PC-3 (cell line): ENCODE measurements at regions not wholly inside any gene's neighbourhood (a gene's known extent, or its start where the extent isn't known, plus 50 kb on each side); places are given as distances from the start of the nearest gene placed in this dataset.

Experiments
- ATAC-seq: fragments of 200-7000 bp; cut with Tn5 transposase; 2 replicates; pipeline ENCODE4 v1.9.1; 2020; ENCODE audit warnings: mild to moderate bottlenecking, moderate library complexity
- BruUV-seq: library from RNA; stranded (reverse); fragments of 400-500 nt; replicated peaks from 2 replicates; lab custom pipeline; 2021; lab: Mats Ljungman, UMichigan
- CTCF ChIA-PET: fragments of 300-600 bp; sonication (Branson Sonifier 250); formaldehyde crosslinking; loops from one replicate; lab custom pipeline; 2022; ENCODE audit warnings: antibody characterized with exemption; lab: Charles Lee
- POLR2A ChIA-PET: fragments of 300-600 bp; sonication (Branson Sonifier 250); formaldehyde crosslinking; loops from one replicate; lab custom pipeline; 2022; ENCODE audit warnings: antibody characterized with exemption; ENCODE audit not compliant: unreplicated experiment; lab: Charles Lee
- DNase-seq: peaks from one replicate; pipeline ENCODE4 v3.0.0-alpha.2; 2015
- H2AFZ ChIP-seq: fragments of 300-600 bp; sonication (generic); 2 replicates; pipeline ENCODE4 v1.6.0; 2016; ENCODE audit warnings: antibody characterized with exemption, low read length
- H3F3A ChIP-seq: fragments of 300-600 bp; sonication (generic); one replicate; pipeline ENCODE4 v1.6.0; 2017; ENCODE audit warnings: antibody characterized with exemption, low read length, control low read depth, mild to moderate bottlenecking; ENCODE audit not compliant: unreplicated experiment
- H3K27ac ChIP-seq: fragments of 300-600 bp; sonication (generic); 2 replicates; pipeline ENCODE4 v1.5.1; 2016; ENCODE audit warnings: mild to moderate bottlenecking, low read length
- H3K27me3 ChIP-seq: fragments of 300-600 bp; sonication (generic); 2 replicates; pipeline ENCODE4 v1.6.1; 2016; ENCODE audit warnings: low read length, mixed read lengths
- H3K36me3 ChIP-seq: fragments of 300-600 bp; sonication (generic); 2 replicates; pipeline ENCODE4 v1.6.1; 2016; ENCODE audit warnings: low read depth, mixed run types, low read length, mixed read lengths
- H3K4me1 ChIP-seq: fragments of 300-600 bp; sonication (generic); 2 replicates; pipeline ENCODE4 v1.5.1; 2016; ENCODE audit warnings: low read length; ENCODE audit not compliant: insufficient read depth
- H3K4me2 ChIP-seq: fragments of 300-600 bp; sonication (generic); 2 replicates; pipeline ENCODE4 v1.6.0; 2016; ENCODE audit warnings: low read length
- H3K4me3 ChIP-seq: fragments of 300-600 bp; sonication (generic); 2 replicates; pipeline ENCODE4 v1.5.1; 2016; ENCODE audit warnings: mild to moderate bottlenecking, low read length, mixed read lengths
- H3K79me2 ChIP-seq: fragments of 300-600 bp; sonication (generic); 2 replicates; pipeline ENCODE4 v1.6.1; 2017; ENCODE audit warnings: low read length, mixed read lengths
- H3K9ac ChIP-seq: fragments of 300-600 bp; sonication (generic); 2 replicates; pipeline ENCODE4 v1.6.0; 2016; ENCODE audit warnings: mild to moderate bottlenecking, low read length
- H3K9me2 ChIP-seq: fragments of 300-600 bp; sonication (generic); replicated peaks from 2 replicates; pipeline ENCODE4 v1.6.1; 2016; ENCODE audit warnings: mixed run types, low read length, mixed read lengths
- H3K9me3 ChIP-seq: fragments of 300-600 bp; sonication (generic); 2 replicates; pipeline ENCODE4 v1.6.1; 2016; ENCODE audit warnings: low read length, mixed read lengths
- H4K20me1 ChIP-seq: fragments of 300-600 bp; sonication (generic); 2 replicates; pipeline ENCODE4 v1.6.1; 2016; ENCODE audit warnings: low read length, mixed read lengths
- CTCF ChIP-seq: fragments of 300-600 bp; sonication (generic); conservative IDR thresholded peaks from 2 replicates; pipeline ENCODE4 v1.5.1; 2017; ENCODE audit warnings: antibody characterized with exemption, low read depth, mild to moderate bottlenecking, low read length
- EZH2 ChIP-seq: fragments of 300-600 bp; sonication (generic); IDR thresholded peaks from one replicate; pipeline ENCODE4 v1.6.1; 2017; ENCODE audit warnings: antibody characterized with exemption, mild to moderate bottlenecking, low read length; ENCODE audit not compliant: unreplicated experiment
- EZH2phosphoT487 ChIP-seq: fragments of 300-600 bp; sonication (generic); IDR thresholded peaks from 2 replicates; pipeline ENCODE4 v1.6.1; 2018; ENCODE audit warnings: mild to moderate bottlenecking, antibody characterized with exemption, low read length, borderline replicate concordance
- intact Hi-C: fragments of 100-400 bp; cut with micrococcal nuclease; formaldehyde crosslinking; loops from 2 replicates; pipeline ENCODE4 v1.9.0; 2023

GRCh38 chr5:51156838-51157237 lies 226.4 kb upstream of the ISL1 start:
- no peak overlapping the region for H3K4me3 ChIP-seq
- no peak for ATAC-seq

GRCh38 chr5:51159164-51159563 lies 224.1 kb upstream of the ISL1 start:
- DNase-seq: no peak
- Histone ChIP-seq H3K79me2 (no peaks in the 10 kb centered on the region), H3K9me3 (no peaks in the 10 kb centered on the region), H3K36me3 (no peaks in the 10 kb centered on the region), H3K27me3 (no peaks in the 10 kb centered on the region), H3K27ac (no peak overlapping the region), H2AFZ (no peak overlapping the region), H3K9ac (no peak overlapping the region), H4K20me1 (no peaks in the 10 kb centered on the region), H3F3A (no peaks in the 10 kb centered on the region), H3K9me2 (no peaks in the 10 kb centered on the region), H3K4me3 (no peak overlapping the region), H3K4me2 (no peak overlapping the region), H3K4me1 (no peaks in the 10 kb centered on the region)
- ChIA-PET POLR2A (no interaction called here), CTCF (no interaction called here)
- ATAC-seq: no peak
- no peak for TF ChIP-seq EZH2
- no peak for TF ChIP-seq EZH2phosphoT487
- TF ChIP-seq CTCF: no peak
- intact Hi-C loops: no loop called here
- no TSS peak for BruUV-seq

More at GRCh38 chr5:51156838-51157237, 226.4 kb upstream of the ISL1 start:
- Histone ChIP-seq H3K79me2 (no peaks in the 10 kb centered on the region), H4K20me1 (no peaks in the 10 kb centered on the region), H3K4me1 (no peaks in the 10 kb centered on the region), H3K36me3 (no peaks in the 10 kb centered on the region), H3K27ac (no peak overlapping the region), H3F3A (no peaks in the 10 kb centered on the region), H3K9ac (no peak overlapping the region), H3K27me3 (no peaks in the 10 kb centered on the region), H3K9me3 (no peaks in the 10 kb centered on the region), H2AFZ (no peak overlapping the region), H3K4me2 (no peak overlapping the region), H3K9me2 (no peaks in the 10 kb centered on the region)
- CTCF ChIA-PET: no interaction called here
- DNase-seq: no peak
- TF ChIP-seq EZH2 (no peak), EZH2phosphoT487 (no peak), CTCF (no peak)
- intact Hi-C loops: no loop called here
- POLR2A ChIA-PET: no interaction called here
- BruUV-seq: no TSS peak

GRCh38 chr5:51159606-51160005 lies 223.6 kb upstream of the ISL1 start:
- intact Hi-C loops: no loop called here
- H4K20me1 ChIP-seq: no peaks in the 10 kb centered on the region
- TF ChIP-seq EZH2 (no peak), EZH2phosphoT487 (no peak), CTCF (no peak)
- H3K4me3 ChIP-seq: no peak overlapping the region
- no TSS peak for BruUV-seq
- H3K36me3 ChIP-seq: no peaks in the 10 kb centered on the region
- H3K9me2 ChIP-seq: no peaks in the 10 kb centered on the region
- H3F3A ChIP-seq: no peaks in the 10 kb centered on the region
- H3K4me2 ChIP-seq: no peak overlapping the region
- ATAC-seq (no peak), DNase-seq (no peak)
- H3K27ac ChIP-seq: no peak overlapping the region
- CTCF ChIA-PET: no interaction called here
- H3K79me2 ChIP-seq: no peaks in the 10 kb centered on the region
- H3K9ac ChIP-seq: no peak overlapping the region
- H3K9me3 ChIP-seq: no peaks in the 10 kb centered on the region
- POLR2A ChIA-PET: no interaction called here
- no peaks in the 10 kb centered on the region for H3K4me1 ChIP-seq
- H2AFZ ChIP-seq: no peak overlapping the region
- H3K27me3 ChIP-seq: no peaks in the 10 kb centered on the region
